ENCODE measurements at regions not wholly inside any gene's neighbourhood (a gene's known extent, or its start where the extent isn't known, plus 50 kb on each side); places are given as distances from the start of the nearest gene placed in this dataset.
"Not testable (repeated sequence)": the region's sequence is repeated elsewhere in the genome, so short reads cannot be mapped to it uniquely, and the experiment has no call there.

- in situ Hi-C loops (cut with HindIII; ENCODE audit: low pct_unique_long_range_greater_than_20kb, low sequenced_read_pairs): no loop called here
- TF ChIP-seq JUND (IDR thresholded peaks at IDR 0.05; ENCODE audit: low read depth): no peak
- DNase-seq (ENCODE audit: low read depth in 1 of 2, low spot score in 1 of 2): no peak
These were observed 578.6 kb downstream of the PIK3C3 start for GRCh38 chr18:42533616-42534015.

- in situ Hi-C loops (cut with HindIII; ENCODE audit: low pct_unique_long_range_greater_than_20kb, low sequenced_read_pairs): no loop called here
- no peak for TF ChIP-seq JUND (IDR thresholded peaks at IDR 0.05; ENCODE audit: low read depth)
- no peak for DNase-seq (ENCODE audit: low read depth in 1 of 2, low spot score in 1 of 2)
These were observed 579.3 kb downstream of the PIK3C3 start for GRCh38 chr18:42534313-42534712.

GRCh38 chr18:42536442-42536841, 579.0 kb downstream of the RIT2 start:
- no peak for TF ChIP-seq JUND (IDR thresholded peaks at IDR 0.05; ENCODE audit: low read depth)
- in situ Hi-C loops (cut with HindIII; ENCODE audit: low pct_unique_long_range_greater_than_20kb, low sequenced_read_pairs): no loop called here
- DNase-seq (ENCODE audit: low read depth in 1 of 2, low spot score in 1 of 2): no peak

DNA sequence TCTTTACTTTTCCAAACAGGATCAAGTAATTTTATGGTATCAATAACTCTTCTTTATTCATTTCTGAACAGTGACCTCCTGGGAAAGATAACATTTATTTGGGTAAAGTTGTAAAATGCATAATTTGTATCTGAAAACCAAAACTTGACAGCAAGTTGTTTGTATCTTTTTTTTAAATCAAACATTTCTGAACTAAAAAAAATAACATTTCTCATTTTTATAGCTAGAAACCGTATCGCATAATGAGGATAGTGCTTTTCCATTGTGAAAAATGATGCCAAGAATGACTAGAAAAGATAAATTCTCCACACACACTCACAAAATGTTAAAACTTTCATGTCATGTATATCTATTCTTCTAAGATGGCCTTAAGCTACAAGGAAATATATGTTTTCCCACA, 578.2 kb downstream of the RIT2 start:
- no peak for TF ChIP-seq JUND (IDR thresholded peaks at IDR 0.05; ENCODE audit: low read depth)
- in situ Hi-C loops (cut with HindIII; ENCODE audit: low pct_unique_long_range_greater_than_20kb, low sequenced_read_pairs): no loop called here
- DNase-seq (ENCODE audit: low read depth in 1 of 2, low spot score in 1 of 2): no peak

- in situ Hi-C loops (cut with HindIII; ENCODE audit: low pct_unique_long_range_greater_than_20kb, low sequenced_read_pairs): no loop called here
- no peak for TF ChIP-seq JUND (IDR thresholded peaks at IDR 0.05; ENCODE audit: low read depth)
- DNase-seq (ENCODE audit: low read depth in 1 of 2, low spot score in 1 of 2): no peak
These were observed 570.6 kb downstream of the RIT2 start for GRCh38 chr18:42544901-42545300.

GRCh38 chr18:42545825-42546224, 569.7 kb downstream of the RIT2 start:
- no peak for TF ChIP-seq JUND (IDR thresholded peaks at IDR 0.05; ENCODE audit: low read depth)
- in situ Hi-C loops (cut with HindIII; ENCODE audit: low pct_unique_long_range_greater_than_20kb, low sequenced_read_pairs): no loop called here
- no peak for DNase-seq (ENCODE audit: low read depth in 1 of 2, low spot score in 1 of 2)

DNA sequence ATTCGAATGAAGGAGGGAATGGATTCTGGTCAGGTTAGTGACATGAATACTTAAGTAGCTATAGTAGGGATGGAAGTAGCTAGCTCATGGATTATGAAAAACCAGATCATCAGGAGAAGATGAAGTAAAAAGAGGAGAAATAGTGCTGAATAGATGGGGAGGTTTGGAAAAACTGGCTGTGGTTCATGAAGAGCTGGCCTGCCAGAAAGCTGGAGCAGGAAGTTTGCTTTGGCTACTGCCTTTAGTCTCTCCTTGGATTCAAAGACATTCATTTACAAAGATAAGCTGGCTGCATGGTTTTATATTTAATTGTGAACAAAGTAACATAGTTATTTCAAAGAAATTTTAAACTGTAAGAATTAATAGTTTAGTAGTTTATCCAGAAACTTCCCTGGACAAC, 567.0 kb downstream of the RIT2 start:
- TF ChIP-seq JUND (IDR thresholded peaks at IDR 0.05; ENCODE audit: low read depth): no peak
- no peak for DNase-seq (ENCODE audit: low read depth in 1 of 2, low spot score in 1 of 2)
- in situ Hi-C loops (cut with HindIII; ENCODE audit: low pct_unique_long_range_greater_than_20kb, low sequenced_read_pairs): no loop called here

- no peak for DNase-seq (ENCODE audit: low read depth in 1 of 2, low spot score in 1 of 2)
- no peak for TF ChIP-seq JUND (IDR thresholded peaks at IDR 0.05; ENCODE audit: low read depth)
- in situ Hi-C loops (cut with HindIII; ENCODE audit: low pct_unique_long_range_greater_than_20kb, low sequenced_read_pairs): no loop called here
These were observed 565.9 kb downstream of the RIT2 start for GRCh38 chr18:42549596-42549995.

DNA sequence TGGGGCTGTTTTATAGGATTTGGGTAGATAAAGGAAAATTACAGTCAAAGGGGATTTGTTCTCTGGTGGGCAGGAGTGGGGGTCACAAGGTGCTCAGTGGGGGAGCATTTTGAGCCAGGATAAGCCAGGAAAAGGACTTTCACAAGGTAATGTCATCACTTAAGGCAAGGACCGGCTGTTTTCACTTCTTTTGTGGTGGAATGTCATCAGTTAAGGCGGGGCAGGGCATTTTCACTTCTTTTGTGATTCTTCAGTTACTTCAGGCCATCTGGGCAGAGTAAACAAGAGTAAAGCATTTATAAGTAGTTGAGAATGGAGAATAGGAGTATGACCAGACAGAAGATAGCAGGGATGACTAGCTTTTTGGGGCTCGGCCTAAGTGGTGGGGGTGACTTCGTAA, 562.9 kb downstream of the RIT2 start:
- DNase-seq (ENCODE audit: low read depth in 1 of 2, low spot score in 1 of 2); in situ Hi-C loops (cut with HindIII; ENCODE audit: low pct_unique_long_range_greater_than_20kb, low sequenced_read_pairs): not testable (repeated sequence)

GRCh38 chr18:42559069-42559690, 556.3 kb downstream of the RIT2 start:
- DNase-seq (ENCODE audit: low read depth in 1 of 2, low spot score in 1 of 2): no peak
- TF ChIP-seq JUND (IDR thresholded peaks at IDR 0.05; ENCODE audit: low read depth): no peak
- in situ Hi-C loops (cut with HindIII; ENCODE audit: low pct_unique_long_range_greater_than_20kb, low sequenced_read_pairs): no loop called here

GRCh38 chr18:42561521-42561920, 554.0 kb downstream of the RIT2 start:
- DNase-seq (ENCODE audit: low read depth in 1 of 2, low spot score in 1 of 2): no peak
- no peak for TF ChIP-seq JUND (IDR thresholded peaks at IDR 0.05; ENCODE audit: low read depth)
- in situ Hi-C loops (cut with HindIII; ENCODE audit: low pct_unique_long_range_greater_than_20kb, low sequenced_read_pairs): no loop called here

DNA sequence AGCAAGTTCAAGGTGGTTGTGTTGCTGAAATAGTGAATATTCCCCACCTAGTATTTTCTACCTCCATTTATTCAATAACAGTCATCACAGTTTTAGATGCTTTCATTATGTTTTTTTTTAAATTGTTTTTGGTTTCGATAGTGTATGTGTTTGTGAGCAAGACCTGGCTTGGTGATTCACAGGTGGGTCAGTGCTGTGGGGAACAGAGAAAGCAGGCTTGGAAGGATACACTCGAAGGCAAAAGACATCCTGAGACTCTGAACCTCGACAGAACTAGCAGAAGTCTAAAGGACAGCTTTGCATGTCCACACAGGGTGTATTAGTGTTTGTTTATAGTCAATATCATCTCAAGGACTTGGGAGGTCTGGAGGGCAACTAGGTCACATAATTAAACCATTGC, 551.5 kb downstream of the RIT2 start:
- no peak for DNase-seq (ENCODE audit: low read depth in 1 of 2, low spot score in 1 of 2)
- in situ Hi-C loops (cut with HindIII; ENCODE audit: low pct_unique_long_range_greater_than_20kb, low sequenced_read_pairs): no loop called here
- TF ChIP-seq JUND (IDR thresholded peaks at IDR 0.05; ENCODE audit: low read depth): no peak

- no peak for TF ChIP-seq JUND (IDR thresholded peaks at IDR 0.05; ENCODE audit: low read depth)
- in situ Hi-C loops (cut with HindIII; ENCODE audit: low pct_unique_long_range_greater_than_20kb, low sequenced_read_pairs): no loop called here
- no peak for DNase-seq (ENCODE audit: low read depth in 1 of 2, low spot score in 1 of 2)
These were observed 550.7 kb downstream of the RIT2 start for GRCh38 chr18:42564761-42565160.

DNA sequence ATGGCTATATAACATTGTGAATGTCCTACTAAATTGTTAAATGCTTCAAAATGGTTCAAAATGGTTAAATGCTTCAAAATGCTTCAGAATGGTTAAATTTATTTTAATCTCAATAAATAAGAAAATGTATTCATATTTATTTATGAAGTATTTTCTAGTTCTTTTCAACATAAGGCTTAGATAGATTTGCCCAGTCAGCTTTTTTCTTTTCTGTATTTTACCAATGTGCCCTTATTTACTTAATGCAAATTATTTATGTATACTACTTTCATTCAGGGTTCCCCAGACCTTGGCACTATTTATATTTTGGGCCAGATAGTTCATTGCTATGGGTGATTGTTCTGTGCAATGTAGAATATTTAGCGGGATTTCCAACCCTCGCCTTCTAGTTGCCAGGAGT, 546.7 kb downstream of the RIT2 start:
- TF ChIP-seq JUND (IDR thresholded peaks at IDR 0.05; ENCODE audit: low read depth): no peak

More for the DNA sequence above, 546.7 kb downstream of the RIT2 start:
- in situ Hi-C loops (cut with HindIII; ENCODE audit: low pct_unique_long_range_greater_than_20kb, low sequenced_read_pairs): no loop called here
- DNase-seq (ENCODE audit: low read depth in 1 of 2, low spot score in 1 of 2): no peak
